ENCODE measurements at regions not wholly inside any gene's neighbourhood (a gene's known extent, or its start where the extent isn't known, plus 50 kb on each side); places are given as distances from the start of the nearest gene placed in this dataset.

- no peak for DNase-seq (ENCODE audit: low spot score)
Observed at GRCh38 chr3:16114429-16114828, 60.1 kb upstream of the GALNT15 start.

GRCh38 chr3:16114930-16115329 lies 59.5 kb upstream of the GALNT15 start:
- DNase-seq (ENCODE audit: low spot score), result no peak

GRCh38 chr3:16118396-16118795 lies 56.1 kb upstream of the GALNT15 start:
- DNase-seq (ENCODE audit: low spot score), result no peak

GRCh38 chr3:16119887-16120286 lies 54.6 kb upstream of the GALNT15 start:
- no peak for DNase-seq (ENCODE audit: low spot score)

- DNase-seq (ENCODE audit: low spot score), result no peak
Observed at GRCh38 chr3:16121391-16121790, 53.1 kb upstream of the GALNT15 start.

GRCh38 chr3:16122155-16122554 lies 52.3 kb upstream of the GALNT15 start:
- DNase-seq (ENCODE audit: low spot score), result no peak

- no peak for DNase-seq (ENCODE audit: low spot score)
Observed at GRCh38 chr3:16122661-16123060, 51.8 kb upstream of the GALNT15 start.

- DNase-seq (ENCODE audit: low spot score), result peak; percentile 82
Observed at GRCh38 chr3:16124636-16125035, 49.8 kb upstream of the GALNT15 start.
